ENCODE measurements at regions not wholly inside any gene's neighbourhood (a gene's known extent, or its start where the extent isn't known, plus 50 kb on each side); places are given as distances from the start of the nearest gene placed in this dataset.

DNA sequence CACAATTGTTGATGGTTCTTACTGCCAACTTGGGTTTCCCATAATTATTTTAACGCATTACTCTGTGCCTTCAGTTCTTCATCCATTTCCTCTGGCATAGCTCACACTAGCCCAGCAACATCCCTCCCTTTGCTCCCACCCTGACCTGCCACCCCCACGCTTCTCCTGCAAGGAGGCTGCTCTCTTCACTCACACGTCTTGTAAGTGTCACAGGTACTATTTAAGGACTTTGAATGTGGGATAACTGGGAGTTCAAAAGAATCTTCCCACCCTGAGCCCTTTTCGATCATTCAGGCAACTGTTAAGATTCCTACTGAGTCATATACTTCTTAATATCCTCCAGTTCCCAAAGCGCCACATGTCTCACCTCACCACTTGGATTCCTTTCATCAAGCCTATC, 95.4 kb downstream of the PXDC1 start:
- H3K9me3 ChIP-seq, result no peaks in the 10 kb centered on the region
- no peaks in the 10 kb centered on the region for H3K4me1 ChIP-seq
- intact Hi-C loops (cut with DNase I), result no loop called here
- no peak overlapping the region for H3K4me3 ChIP-seq
- TF ChIP-seq CTCF (IDR thresholded peaks at IDR 0.05), result no peak
- no peak for TF ChIP-seq POLR2AphosphoS5 (IDR thresholded peaks at IDR 0.05; ENCODE audit: insufficient read depth in 1 of 2, low read depth in 1 of 2)
- TF ChIP-seq POLR2A (IDR thresholded peaks at IDR 0.05), result no peak
- H3K36me3 ChIP-seq, result no peaks in the 10 kb centered on the region
- DNase-seq (ENCODE audit: extremely low spot score in 2 of 2), result peak in 1 of 2 donors; percentile 13
- no peaks in the 10 kb centered on the region for H3K27me3 ChIP-seq
- H3K27ac ChIP-seq, result no peak overlapping the region

GRCh38 chr6:3654898-3655297, 96.6 kb downstream of the PXDC1 start:
- intact Hi-C loops (cut with DNase I), result no loop called here
- TF ChIP-seq POLR2AphosphoS5 (IDR thresholded peaks at IDR 0.05; ENCODE audit: insufficient read depth in 1 of 2, low read depth in 1 of 2) (no peak), CTCF (IDR thresholded peaks at IDR 0.05) (no peak), POLR2A (IDR thresholded peaks at IDR 0.05) (no peak)
- no peak for DNase-seq (ENCODE audit: extremely low spot score in 2 of 2)

DNA sequence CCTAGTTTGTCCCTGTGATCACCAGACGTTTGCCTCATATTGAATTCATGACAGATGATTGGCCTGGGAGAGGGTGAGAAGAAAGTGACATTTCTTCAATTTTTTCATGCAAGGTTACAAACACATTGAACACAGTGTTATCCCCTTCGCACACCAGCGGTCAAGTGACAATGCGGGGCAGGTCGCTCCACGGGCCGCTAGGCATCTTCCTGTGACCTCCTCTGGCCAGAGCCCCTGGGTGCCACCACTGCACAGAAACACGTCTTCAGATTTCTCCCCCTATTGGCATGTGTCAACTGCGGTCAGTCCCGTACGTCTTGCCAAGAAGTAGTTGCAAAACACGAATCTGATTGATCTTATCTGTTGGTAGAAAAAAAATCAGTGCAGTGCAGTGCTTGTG, 97.1 kb downstream of the PXDC1 start:
- Histone ChIP-seq H3K9me3 (no peaks in the 10 kb centered on the region), H3K27ac (no peak overlapping the region), H3K36me3 (no peaks in the 10 kb centered on the region), H3K4me3 (no peak overlapping the region), H3K27me3 (no peaks in the 10 kb centered on the region), H3K4me1 (no peaks in the 10 kb centered on the region)
- peak in 1 of 2 donors; percentile 34 for DNase-seq (ENCODE audit: extremely low spot score in 2 of 2)
- TF ChIP-seq POLR2A (IDR thresholded peaks at IDR 0.05) (no peak), CTCF (IDR thresholded peaks at IDR 0.05) (no peak), POLR2AphosphoS5 (IDR thresholded peaks at IDR 0.05; ENCODE audit: insufficient read depth in 1 of 2, low read depth in 1 of 2) (no peak)
- intact Hi-C loops (cut with DNase I), result no loop called here

More at GRCh38 chr6:3654898-3655297, 96.6 kb downstream of the PXDC1 start:
- Histone ChIP-seq H3K4me1 (no peaks in the 10 kb centered on the region), H3K36me3 (no peaks in the 10 kb centered on the region), H3K9me3 (no peaks in the 10 kb centered on the region), H3K4me3 (no peak overlapping the region), H3K27me3 (no peaks in the 10 kb centered on the region), H3K27ac (no peak overlapping the region)

GRCh38 chr6:3653528-3654070, 97.9 kb downstream of the PXDC1 start:
- peak in 1 of 2 donors; percentile 52 for DNase-seq (ENCODE audit: extremely low spot score in 2 of 2)
- Histone ChIP-seq H3K36me3 (no peaks in the 10 kb centered on the region), H3K27me3 (no peaks in the 10 kb centered on the region), H3K27ac (no peak overlapping the region), H3K9me3 (no peaks in the 10 kb centered on the region), H3K4me1 (no peaks in the 10 kb centered on the region), H3K4me3 (no peak overlapping the region)
- intact Hi-C loops (cut with DNase I), result no loop called here
- TF ChIP-seq POLR2AphosphoS5 (IDR thresholded peaks at IDR 0.05; ENCODE audit: insufficient read depth in 1 of 2, low read depth in 1 of 2), result no peak
- no peak for TF ChIP-seq POLR2A (IDR thresholded peaks at IDR 0.05)
- no peak for TF ChIP-seq CTCF (IDR thresholded peaks at IDR 0.05)

DNA sequence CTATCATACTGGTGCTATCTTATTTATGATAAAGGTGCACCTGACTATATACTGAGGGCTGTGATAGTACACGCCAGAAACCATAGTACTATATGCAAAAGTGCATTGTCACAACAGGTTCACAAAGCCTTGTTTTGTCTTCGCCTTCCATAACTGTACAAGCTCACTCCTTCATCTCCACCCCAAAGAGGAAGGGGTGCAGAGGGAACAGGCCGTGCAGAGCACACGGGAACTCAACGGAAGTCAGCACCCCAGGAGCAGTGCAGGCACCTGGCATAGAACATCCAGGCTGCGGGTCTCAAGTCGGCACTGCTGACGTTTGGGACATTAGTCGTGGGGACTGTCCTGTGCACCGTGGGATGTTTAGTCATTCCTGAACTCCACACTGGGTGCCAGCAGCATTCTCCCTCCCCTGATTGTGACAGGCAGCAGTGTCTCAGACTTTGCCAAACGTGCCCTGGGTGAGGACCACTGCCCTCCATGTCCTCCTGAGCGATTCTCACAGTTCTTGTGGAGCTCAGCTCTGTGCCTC, 99.7 kb downstream of the PXDC1 start:
- intact Hi-C loops (cut with DNase I), result no loop called here
- H3K4me1 ChIP-seq, result no peaks in the 10 kb centered on the region
- no peak overlapping the region for H3K4me3 ChIP-seq
- DNase-seq (ENCODE audit: extremely low spot score in 2 of 2), result peak in 1 of 2 donors; percentile 67
- H3K27me3 ChIP-seq, result no peaks in the 10 kb centered on the region
- H3K27ac ChIP-seq, result no peak overlapping the region
- no peaks in the 10 kb centered on the region for H3K36me3 ChIP-seq
- no peak for TF ChIP-seq CTCF (IDR thresholded peaks at IDR 0.05)
- no peaks in the 10 kb centered on the region for H3K9me3 ChIP-seq
